HG02759 (cell line): ENCODE measurements at regions not wholly inside any gene's neighbourhood (a gene's known extent, or its start where the extent isn't known, plus 50 kb on each side); places are given as distances from the start of the nearest gene placed in this dataset.

Experiments used
- ATAC-seq: cut with Tn5 transposase; IDR thresholded peaks from one replicate; pipeline ENCODE4 v1.9.1; 2021; ENCODE audit warnings: mild to moderate bottlenecking, moderate library complexity; ENCODE audit not compliant: unreplicated experiment

GRCh38 chr7:47191316-47191715 is 390.6 kb downstream of the TNS3 start:
- ATAC-seq: no peak

GRCh38 chr7:47190462-47190861 is 391.4 kb downstream of the TNS3 start:
- no peak for ATAC-seq

- ATAC-seq: no peak
Observed at GRCh38 chr7:47188653-47189315, 393.1 kb downstream of the TNS3 start.

GRCh38 chr7:47188136-47188535 is 393.8 kb downstream of the TNS3 start:
- no peak for ATAC-seq

GRCh38 chr7:47186316-47186715 is 395.6 kb downstream of the TNS3 start:
- peak; percentile 95 for ATAC-seq

- ATAC-seq: peak; percentile 2
Observed at GRCh38 chr7:47185839-47186238, 396.1 kb downstream of the TNS3 start.

- ATAC-seq: no peak
Observed at GRCh38 chr7:47185170-47185569, 396.7 kb downstream of the TNS3 start.

GRCh38 chr7:47183862-47184590 is 397.9 kb downstream of the TNS3 start:
- ATAC-seq: no peak

GRCh38 chr7:47181746-47182361 is 400.1 kb downstream of the TNS3 start:
- no peak for ATAC-seq

GRCh38 chr7:47180516-47180826 is 401.4 kb downstream of the TNS3 start:
- peak; percentile 9 for ATAC-seq

- ATAC-seq: peak; percentile 72
Observed at GRCh38 chr7:47179812-47180515, 401.9 kb downstream of the TNS3 start.

GRCh38 chr7:47172602-47173539 is 409.0 kb downstream of the TNS3 start:
- ATAC-seq: peak; percentile 88

- no peak for ATAC-seq
Observed at GRCh38 chr7:47170516-47170915, 411.4 kb downstream of the TNS3 start.

GRCh38 chr7:47154791-47155190 is 427.1 kb downstream of the TNS3 start:
- no peak for ATAC-seq

GRCh38 chr7:47153576-47153975 is 428.3 kb downstream of the TNS3 start:
- no peak for ATAC-seq

GRCh38 chr7:47153058-47153457 is 428.9 kb downstream of the TNS3 start:
- no peak for ATAC-seq

GRCh38 chr7:47152307-47152706 is 429.6 kb downstream of the TNS3 start:
- ATAC-seq: no peak

GRCh38 chr7:47150497-47151260 is 431.2 kb downstream of the TNS3 start:
- no peak for ATAC-seq

- peak; percentile 16 for ATAC-seq
Observed at GRCh38 chr7:47149971-47150370, 431.9 kb downstream of the TNS3 start.
